Endothelial cell of umbilical vein (primary cell): ENCODE measurements at regions not wholly inside any gene's neighbourhood (a gene's known extent, or its start where the extent isn't known, plus 50 kb on each side); places are given as distances from the start of the nearest gene placed in this dataset.

Source experiments
- CTCF ChIP-seq, 2 donors: IDR thresholded peaks; 1 replicate in 1 of 2; 2 replicates in 1 of 2; pipeline ENCODE4 v1.5.1; 2011; ENCODE audit warnings: low read length in 2 of 2, mild to moderate bottlenecking in 2 of 2, moderate library complexity in 2 of 2, control low read depth in 1 of 2, inconsistent platforms in 1 of 2, low read depth in 1 of 2; ENCODE audit not compliant: insufficient read depth in 1 of 2; ENCODE audit errors: extremely low read depth in 1 of 2
- JUN ChIP-seq: IDR thresholded peaks from 2 replicates; pipeline ENCODE4 v1.6.1; 2011; ENCODE audit warnings: borderline replicate concordance, low read depth; ENCODE audit not compliant: insufficient read length, insufficient read depth
- POLR2A ChIP-seq: IDR thresholded peaks from 2 replicates; pipeline ENCODE4 v1.6.1; 2012; ENCODE audit warnings: low read depth, mild to moderate bottlenecking, control low read depth, low read length
- TF ChIP-seq, protein P1 (sequence below): IDR thresholded peaks from 2 replicates; pipeline ENCODE4 v1.6.1; 2011; ENCODE audit not compliant: insufficient read depth, insufficient read length

GRCh38 chr3:176872771-176873209 lies 324.5 kb downstream of the TBL1XR1 start:
- TF ChIP-seq CTCF (IDR thresholded peaks at IDR 0.05; ENCODE audit: extremely low read depth in 1 of 2, insufficient read depth in 1 of 2, low read depth in 1 of 2, low read length in 2 of 2) (peak; percentile 79 to 81), JUN (no peak), POLR2A (no peak)
- TF ChIP-seq, protein P1, sequence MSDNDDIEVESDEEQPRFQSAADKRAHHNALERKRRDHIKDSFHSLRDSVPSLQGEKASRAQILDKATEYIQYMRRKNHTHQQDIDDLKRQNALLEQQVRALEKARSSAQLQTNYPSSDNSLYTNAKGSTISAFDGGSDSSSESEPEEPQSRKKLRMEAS: no peak
